ENCODE measurements at regions not wholly inside any gene's neighbourhood (a gene's known extent, or its start where the extent isn't known, plus 50 kb on each side); places are given as distances from the start of the nearest gene placed in this dataset.

GRCh38 chr3:159846255-159846654 is 142.4 kb upstream of the IL12A start:
- no peak overlapping the region for H3K4me3 ChIP-seq (ENCODE audit: low read depth, low read length)
- no peak for TF ChIP-seq CTCF (IDR thresholded peaks at IDR 0.05; ENCODE audit: insufficient read depth, low read depth, low read length)
- DNase-seq (ENCODE audit: low read depth): no peak

GRCh38 chr3:159848348-159849118 is 140.1 kb upstream of the IL12A start:
- no peak for TF ChIP-seq CTCF (IDR thresholded peaks at IDR 0.05; ENCODE audit: insufficient read depth, low read depth, low read length)
- no peak overlapping the region for H3K4me3 ChIP-seq (ENCODE audit: low read depth, low read length)
- no peak for DNase-seq (ENCODE audit: low read depth)

GRCh38 chr3:159850481-159850880 is 138.2 kb upstream of the IL12A start:
- TF ChIP-seq CTCF (IDR thresholded peaks at IDR 0.05; ENCODE audit: insufficient read depth, low read depth, low read length): no peak
- DNase-seq (ENCODE audit: low read depth): no peak
- H3K4me3 ChIP-seq (ENCODE audit: low read depth, low read length): no peak overlapping the region

GRCh38 chr3:159852266-159852665 is 136.4 kb upstream of the IL12A start:
- H3K4me3 ChIP-seq (ENCODE audit: low read depth, low read length): no peak overlapping the region
- DNase-seq (ENCODE audit: low read depth): peak; percentile 72
- TF ChIP-seq CTCF (IDR thresholded peaks at IDR 0.05; ENCODE audit: insufficient read depth, low read depth, low read length): no peak

GRCh38 chr3:159852821-159853505 is 135.7 kb upstream of the IL12A start:
- H3K4me3 ChIP-seq (ENCODE audit: low read depth, low read length): peak overlapping the region; percentile 33
- TF ChIP-seq CTCF (IDR thresholded peaks at IDR 0.05; ENCODE audit: insufficient read depth, low read depth, low read length): no peak
- DNase-seq (ENCODE audit: low read depth): peak; percentile 67

- H3K4me3 ChIP-seq (ENCODE audit: low read depth, low read length): no peak overlapping the region
- DNase-seq (ENCODE audit: low read depth): no peak
Observed at GRCh38 chr3:159853506-159853864, 135.2 kb upstream of the IL12A start.

More at GRCh38 chr3:159853506-159853864, 135.2 kb upstream of the IL12A start:
- no peak for TF ChIP-seq CTCF (IDR thresholded peaks at IDR 0.05; ENCODE audit: insufficient read depth, low read depth, low read length)
